GM12874 (cell line): ENCODE measurements at regions not wholly inside any gene's neighbourhood (a gene's known extent, or its start where the extent isn't known, plus 50 kb on each side); places are given as distances from the start of the nearest gene placed in this dataset.

Experiments used
- TF ChIP-seq, protein P1 (sequence below): IDR thresholded peaks from 2 replicates; pipeline ENCODE4 v1.5.1; 2011; ENCODE audit warnings: low read depth, mild to moderate bottlenecking, control low read depth, low read length, moderate library complexity; ENCODE audit not compliant: insufficient read depth

DNA sequence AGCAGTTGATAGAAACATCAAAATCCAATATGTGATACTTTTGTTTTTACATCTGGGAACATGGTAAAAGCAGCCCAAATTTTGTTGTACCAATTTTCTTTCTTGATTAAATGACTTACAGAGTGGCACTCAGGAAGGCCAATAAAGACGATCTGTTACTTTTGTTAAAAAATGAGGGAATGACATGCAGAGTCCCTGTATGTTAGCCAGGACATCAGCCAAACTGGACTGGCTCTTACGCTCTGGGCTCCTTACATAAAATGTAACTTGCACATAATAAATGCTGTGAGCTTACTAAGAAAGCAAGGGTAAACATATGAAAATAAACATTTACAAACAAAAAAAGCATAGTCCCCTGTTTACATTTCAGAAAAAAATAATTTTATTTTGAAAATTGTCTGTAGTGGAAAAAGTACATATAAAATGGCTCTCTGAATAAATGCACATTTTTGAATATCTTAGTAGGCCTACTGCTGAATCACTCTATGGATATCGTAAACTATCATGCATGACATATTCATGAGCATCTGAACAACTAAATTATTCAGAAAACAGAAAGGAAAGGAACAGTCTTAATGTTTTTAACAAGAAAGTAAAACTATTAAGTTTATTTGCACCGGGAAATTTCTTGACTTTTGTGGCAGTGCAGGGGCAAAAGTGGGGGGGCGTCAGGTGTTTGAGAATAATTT lies 534.5 kb downstream of the KCTD12 start:
- TF ChIP-seq, protein P1, sequence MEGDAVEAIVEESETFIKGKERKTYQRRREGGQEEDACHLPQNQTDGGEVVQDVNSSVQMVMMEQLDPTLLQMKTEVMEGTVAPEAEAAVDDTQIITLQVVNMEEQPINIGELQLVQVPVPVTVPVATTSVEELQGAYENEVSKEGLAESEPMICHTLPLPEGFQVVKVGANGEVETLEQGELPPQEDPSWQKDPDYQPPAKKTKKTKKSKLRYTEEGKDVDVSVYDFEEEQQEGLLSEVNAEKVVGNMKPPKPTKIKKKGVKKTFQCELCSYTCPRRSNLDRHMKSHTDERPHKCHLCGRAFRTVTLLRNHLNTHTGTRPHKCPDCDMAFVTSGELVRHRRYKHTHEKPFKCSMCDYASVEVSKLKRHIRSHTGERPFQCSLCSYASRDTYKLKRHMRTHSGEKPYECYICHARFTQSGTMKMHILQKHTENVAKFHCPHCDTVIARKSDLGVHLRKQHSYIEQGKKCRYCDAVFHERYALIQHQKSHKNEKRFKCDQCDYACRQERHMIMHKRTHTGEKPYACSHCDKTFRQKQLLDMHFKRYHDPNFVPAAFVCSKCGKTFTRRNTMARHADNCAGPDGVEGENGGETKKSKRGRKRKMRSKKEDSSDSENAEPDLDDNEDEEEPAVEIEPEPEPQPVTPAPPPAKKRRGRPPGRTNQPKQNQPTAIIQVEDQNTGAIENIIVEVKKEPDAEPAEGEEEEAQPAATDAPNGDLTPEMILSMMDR: no peak

DNA sequence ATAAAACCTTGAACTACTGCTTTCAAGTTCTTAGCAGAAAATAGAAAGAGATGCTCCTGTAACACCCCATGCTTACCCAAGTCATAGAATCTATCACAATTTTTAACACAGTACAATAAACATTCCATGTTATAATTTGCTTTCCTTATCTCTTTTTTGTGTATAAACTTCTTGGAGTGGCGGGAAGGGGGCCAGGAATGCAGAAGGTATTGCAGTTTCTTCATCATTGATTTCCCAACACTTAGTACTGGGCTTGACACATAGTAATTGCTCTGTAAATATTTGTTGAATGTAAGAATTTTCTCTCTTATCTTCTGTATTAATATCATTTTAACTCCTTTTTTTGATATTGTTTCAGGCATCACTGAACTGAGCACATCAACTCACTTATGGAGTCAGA lies 535.8 kb downstream of the KCTD12 start:
- TF ChIP-seq, protein P1: no peak

DNA sequence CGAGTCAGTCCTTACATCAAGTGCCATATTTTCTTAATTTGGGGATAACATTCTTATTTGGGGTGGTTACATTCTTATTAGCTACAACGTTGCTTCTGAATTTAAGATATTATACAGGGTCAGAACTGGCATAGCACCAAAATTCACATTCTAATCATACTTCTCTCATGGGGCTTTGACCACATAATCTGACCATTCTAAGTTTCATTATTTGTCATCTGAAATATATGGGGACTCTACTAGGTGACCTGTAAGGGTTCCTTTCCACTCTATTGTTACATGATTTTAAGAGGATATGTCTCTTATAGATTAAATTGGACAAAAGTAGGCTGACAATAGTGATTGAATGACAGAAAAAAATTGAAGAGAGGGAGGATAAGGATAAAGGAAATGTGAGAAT lies 536.5 kb downstream of the KCTD12 start:
- TF ChIP-seq, protein P1: no peak

DNA sequence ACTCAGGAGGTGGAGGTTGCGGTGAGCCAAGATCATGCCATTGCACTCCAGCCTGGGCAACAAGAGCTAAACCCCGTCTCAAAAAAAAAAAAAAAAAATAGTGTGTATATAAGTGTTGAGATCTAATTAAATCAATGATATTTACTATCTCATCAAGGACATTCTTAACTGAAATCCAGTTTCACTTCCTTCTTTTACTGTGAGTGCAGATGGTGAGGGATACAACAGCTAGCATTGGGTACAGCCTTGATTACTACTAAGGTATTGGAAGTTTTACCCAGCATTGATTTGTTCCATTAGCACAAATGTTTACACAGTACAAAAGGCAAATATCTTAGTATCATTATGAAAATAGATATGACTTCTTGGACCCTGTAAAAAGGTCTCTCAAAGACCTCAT lies 546.6 kb downstream of the KCTD12 start:
- TF ChIP-seq, protein P1: no peak

DNA sequence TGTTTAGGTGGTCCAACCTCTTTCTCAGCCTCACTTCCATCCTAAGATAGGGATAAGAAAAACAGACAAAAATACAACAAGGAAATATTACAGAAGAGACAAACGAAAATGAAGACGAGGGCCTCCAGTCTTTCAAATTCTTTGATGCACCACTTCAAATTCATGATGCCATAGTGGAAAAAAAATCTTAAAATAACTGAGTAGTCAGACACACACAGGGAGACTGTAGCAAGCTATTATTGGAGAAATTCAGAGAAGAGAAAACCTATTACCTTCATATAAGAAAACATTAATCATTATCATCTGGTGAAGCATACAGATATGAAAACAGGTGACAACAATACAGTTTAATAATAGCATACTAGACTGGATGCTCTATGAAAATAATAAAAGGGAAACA lies 548.2 kb downstream of the KCTD12 start:
- TF ChIP-seq, protein P1: no peak

DNA sequence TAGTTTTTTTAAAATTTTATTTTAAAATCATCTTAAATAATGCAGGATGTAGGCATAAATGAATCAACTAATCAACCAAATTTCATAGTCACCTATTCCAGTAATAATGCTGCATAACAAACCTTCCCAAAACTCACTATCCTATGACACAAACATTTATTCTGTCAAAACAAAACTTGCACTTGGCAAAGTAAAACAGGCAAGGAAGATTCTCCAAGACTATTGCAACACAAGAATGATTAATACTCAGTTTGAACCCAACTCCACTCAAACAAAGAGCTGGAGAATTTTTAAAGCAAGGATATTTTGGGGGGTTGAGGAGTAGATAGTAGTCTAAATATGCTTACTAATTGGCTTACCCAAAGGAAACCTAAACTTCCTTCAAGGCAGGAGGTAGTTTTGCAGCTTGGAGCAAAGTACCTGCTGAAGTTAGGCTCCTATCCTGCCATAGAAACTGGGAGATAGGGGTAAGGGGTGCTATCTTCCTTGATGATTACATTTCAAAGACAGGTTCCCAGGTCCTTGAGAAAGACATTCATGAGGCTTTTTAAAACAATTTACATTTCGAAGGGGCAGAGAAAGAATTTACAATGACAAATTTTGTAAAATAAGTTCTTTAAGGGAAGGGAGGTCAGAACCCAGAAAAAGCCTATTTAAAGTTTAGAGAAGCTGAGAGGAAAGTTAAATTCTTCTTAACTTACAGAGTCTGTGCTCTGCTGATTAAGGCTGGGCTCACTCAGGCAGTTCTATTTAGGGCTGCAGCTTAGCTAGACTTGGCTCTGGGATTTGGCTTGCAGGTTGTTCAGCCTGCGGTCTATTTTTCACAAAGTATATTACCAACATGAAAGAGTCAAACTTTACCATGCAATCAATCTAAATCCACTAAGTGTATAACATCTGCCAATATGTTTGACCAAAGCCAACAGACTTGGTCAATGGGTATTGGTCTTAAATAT lies 549.0 kb downstream of the KCTD12 start:
- TF ChIP-seq, protein P1: no peak

DNA sequence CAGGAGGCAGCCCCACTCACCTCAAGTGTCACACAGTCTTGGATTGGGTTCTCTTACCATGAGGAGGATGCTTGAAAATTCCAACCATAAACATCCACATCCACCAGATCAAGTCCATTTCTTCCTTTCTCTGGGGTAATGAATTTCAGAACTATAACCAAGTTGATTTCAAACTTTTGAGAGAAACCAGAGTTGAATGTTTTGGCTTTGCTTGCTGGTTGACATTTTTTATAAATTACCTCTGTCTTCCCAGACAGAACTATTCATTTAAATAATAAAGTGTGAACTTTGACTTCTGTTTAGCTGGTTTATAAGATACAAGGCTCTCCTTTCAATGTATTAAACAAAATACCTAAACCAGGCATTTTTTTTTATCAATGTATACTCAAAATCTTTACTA lies 550.7 kb downstream of the KCTD12 start:
- TF ChIP-seq, protein P1: no peak
